HG03460 (cell line): ENCODE measurements at regions not wholly inside any gene's neighbourhood (a gene's known extent, or its start where the extent isn't known, plus 50 kb on each side); places are given as distances from the start of the nearest gene placed in this dataset.
A peak's percentile ranks its signal among the peaks of the same experiment; 100 is the strongest.
"Not testable (repeated sequence)": the region's sequence is repeated elsewhere in the genome, so short reads cannot be mapped to it uniquely, and the experiment has no call there.

Experiments used
- ATAC-seq: cut with Tn5 transposase; IDR thresholded peaks from one replicate; pipeline ENCODE4 v1.9.1; 2021; ENCODE audit not compliant: unreplicated experiment

GRCh38 chr3:144683065-144683464, 711.4 kb downstream of the DIPK2A start:
- ATAC-seq = no peak

- ATAC-seq = no peak
Measured at GRCh38 chr3:144687862-144688261, 716.2 kb downstream of the DIPK2A start.

DNA sequence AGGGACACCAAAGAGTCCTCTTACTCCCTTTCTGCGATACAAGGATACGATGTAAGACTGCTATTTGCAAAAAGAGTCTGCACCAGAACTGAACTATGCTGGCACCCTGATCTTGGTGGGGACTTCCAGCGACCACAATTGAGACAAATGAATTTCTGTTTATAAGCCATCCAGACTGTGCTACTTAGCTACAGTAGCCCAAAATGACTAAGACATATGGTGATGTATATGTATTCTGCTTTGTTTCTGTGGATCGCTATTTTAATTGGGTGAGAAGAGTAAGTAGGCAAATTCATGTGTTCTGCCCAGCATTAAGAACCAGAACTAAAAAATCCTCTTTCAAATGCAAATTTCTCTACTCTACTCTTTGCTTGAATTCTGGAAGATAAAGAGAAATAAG, 720.9 kb downstream of the DIPK2A start:
- ATAC-seq = no peak

- no peak for ATAC-seq
Measured at GRCh38 chr3:144708437-144708836, 736.8 kb downstream of the DIPK2A start.

- ATAC-seq = no peak
Measured at GRCh38 chr3:144737281-144737680, 765.7 kb downstream of the DIPK2A start.

GRCh38 chr3:144743225-144743668, 771.6 kb downstream of the DIPK2A start:
- no peak for ATAC-seq

DNA sequence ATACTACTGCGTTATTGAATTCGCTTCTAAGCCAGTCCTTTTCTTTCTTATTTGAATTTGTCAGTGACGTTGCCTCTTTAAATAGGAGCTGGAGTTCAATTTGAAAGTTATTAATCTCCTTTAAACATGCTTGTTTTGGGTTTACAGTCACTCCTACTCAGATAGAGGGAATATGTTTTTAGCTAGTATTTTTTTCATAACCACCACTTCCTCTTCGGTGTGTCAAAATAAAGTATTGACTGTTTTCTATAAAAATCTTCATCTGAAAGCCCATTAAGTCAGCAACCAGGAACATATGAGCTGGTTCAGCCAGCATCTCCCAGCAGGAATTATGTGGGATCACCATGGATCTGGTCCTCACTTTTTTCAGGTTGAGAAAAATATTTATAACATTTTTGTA, 772.9 kb downstream of the DIPK2A start:
- no peak for ATAC-seq

- no peak for ATAC-seq
Measured at GRCh38 chr3:144746631-144747030, 775.0 kb downstream of the DIPK2A start.

- ATAC-seq = not testable (repeated sequence)
Measured at GRCh38 chr3:144749536-144750253, 778.1 kb downstream of the DIPK2A start.

- ATAC-seq = no peak
Measured at GRCh38 chr3:144754076-144754783, 782.6 kb downstream of the DIPK2A start.

DNA sequence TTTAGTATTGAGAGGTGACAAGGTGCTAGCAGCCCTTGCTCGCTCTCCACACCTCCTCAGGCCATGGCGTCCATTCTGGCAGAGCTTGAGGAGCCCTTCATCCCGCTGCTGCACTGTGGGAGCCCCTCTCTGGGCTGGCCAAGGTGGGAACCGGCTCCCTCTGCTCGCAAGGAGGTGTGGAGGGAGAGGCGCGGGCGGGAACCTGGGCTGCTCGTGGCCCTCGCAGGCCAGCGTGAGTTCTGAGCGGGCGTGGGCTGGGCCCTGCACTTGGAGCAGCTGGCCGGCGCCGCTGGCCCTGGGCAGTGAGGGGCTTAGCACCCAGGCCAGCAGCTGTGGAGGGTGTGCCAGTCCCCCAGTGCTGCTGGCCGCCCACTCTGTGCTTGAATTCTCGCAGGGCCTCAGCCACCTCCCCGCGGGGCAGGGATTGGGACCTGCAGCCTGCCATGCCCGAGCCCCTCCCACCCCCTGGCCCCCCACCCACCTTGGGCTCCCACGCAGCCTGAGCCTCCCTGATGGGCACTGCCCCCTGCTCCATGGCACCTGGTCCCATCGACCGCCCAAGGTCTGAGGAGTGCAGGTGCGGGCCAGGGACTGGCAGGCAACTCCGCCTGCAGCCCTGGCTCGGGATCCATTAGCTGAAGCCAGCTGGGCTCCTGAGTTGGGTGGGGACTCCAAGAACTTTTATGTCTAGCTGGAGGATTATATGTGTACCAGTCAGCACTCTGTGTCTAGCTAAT, 785.2 kb downstream of the DIPK2A start:
- no peak for ATAC-seq

DNA sequence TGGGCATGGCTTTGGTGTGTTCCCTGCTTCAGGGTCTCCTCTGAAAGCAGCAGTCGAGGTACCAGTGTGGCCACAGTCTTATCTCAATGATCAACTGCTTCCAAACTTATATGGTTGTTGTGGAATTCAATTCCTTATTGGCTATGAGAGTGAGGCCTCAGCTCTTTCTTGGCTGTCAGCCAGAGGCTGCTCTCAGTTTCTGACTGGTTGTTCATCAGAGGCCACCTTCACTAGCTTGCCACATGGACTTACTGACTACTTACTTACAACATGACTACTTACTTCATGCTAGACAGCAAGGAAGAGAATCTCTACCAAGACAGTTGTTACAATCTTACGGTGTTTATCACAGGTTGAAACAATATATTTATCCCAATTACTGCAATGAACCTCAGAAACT, 789.2 kb downstream of the DIPK2A start:
- no peak for ATAC-seq

DNA sequence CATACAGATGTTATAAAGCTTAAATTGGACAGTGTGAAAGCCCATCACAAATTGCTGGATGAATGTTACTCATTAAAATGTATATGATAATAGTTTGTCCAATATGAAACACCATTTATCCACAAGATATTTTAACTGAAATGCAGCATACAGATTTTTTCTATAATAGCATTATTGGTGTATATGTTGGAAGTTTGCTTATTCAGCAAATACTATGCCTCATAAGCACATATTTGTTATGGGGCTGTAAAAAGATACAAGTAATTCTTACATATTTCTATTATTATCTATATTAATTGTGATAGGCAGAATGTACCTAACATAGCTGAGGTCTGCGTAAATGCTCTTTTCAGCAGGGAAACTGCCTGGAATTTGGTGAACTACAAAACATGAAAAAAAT, 790.5 kb downstream of the DIPK2A start:
- ATAC-seq = no peak

DNA sequence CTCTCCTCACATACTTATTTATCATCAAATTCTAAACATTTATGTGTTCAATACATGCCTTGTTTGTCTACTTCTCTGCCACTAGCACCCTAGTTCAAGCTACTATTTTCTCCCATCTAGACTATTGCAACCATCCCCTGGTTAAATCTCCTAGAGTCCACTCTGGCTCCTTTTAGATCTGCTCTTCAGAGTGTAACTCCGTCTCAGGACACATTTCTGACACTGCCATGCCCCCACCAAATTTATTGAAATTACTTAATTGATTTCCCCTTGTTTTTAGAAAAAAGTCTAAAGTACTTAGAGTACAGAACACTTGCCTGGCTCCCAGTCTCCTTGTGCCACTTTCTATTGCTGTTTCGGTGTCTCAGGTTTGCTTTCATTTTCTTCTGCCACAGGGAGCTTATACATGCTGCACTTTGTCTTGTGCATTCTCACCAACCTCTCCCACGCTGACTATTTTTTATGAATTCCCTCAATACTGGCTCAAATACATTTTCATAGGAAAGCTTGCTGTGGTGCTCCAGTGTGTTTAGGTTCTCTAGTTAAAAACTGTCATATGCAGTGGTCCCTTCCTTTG, 792.3 kb downstream of the DIPK2A start:
- peak; percentile 93 for ATAC-seq

- no peak for ATAC-seq
Measured at GRCh38 chr3:144770281-144770680, 798.7 kb downstream of the DIPK2A start.

GRCh38 chr3:144770915-144771351, 799.3 kb downstream of the DIPK2A start:
- no peak for ATAC-seq

DNA sequence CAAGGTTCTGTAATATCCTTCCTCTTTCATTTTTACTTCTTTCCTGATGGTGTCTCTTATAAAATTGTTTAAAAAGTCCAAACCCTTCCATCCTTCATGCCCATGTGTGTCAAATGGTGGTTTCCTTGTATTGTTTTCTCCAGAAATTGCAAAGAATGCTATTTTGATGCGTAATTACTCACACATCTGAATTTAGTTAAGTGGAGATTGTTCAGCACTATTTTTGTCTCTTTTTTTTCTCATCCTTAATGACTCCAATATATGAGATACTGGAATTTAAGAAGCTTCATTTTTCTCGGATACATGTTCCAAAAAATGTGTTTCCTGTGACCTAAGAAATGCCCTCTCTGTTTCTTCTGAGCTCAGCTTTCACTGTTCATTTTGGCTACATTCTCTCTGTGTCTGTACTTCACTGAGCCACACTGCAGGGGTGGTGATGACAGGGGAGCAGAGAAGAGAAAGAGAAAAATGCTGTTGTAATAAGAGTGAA, 799.8 kb downstream of the DIPK2A start:
- ATAC-seq = no peak

GRCh38 chr3:144772372-144772771, 800.7 kb downstream of the DIPK2A start:
- ATAC-seq = no peak

DNA sequence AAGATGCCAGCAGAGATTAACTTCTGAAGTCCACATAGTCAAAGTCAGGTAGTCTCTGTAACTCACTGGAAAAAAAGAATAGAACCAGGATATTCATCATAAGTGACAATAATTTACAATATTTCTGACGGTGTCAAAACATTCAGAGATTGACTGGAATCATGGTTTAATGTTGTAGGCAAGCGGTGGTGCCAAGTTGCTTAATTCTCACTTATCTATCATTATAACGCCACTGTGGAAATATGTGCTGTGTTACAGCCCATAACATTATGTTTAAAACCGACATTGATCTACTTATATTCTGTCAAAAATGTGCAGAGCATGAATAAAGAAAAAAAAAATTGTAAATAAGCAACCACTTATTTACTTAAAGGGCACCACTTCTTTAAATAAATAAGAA, 801.7 kb downstream of the DIPK2A start:
- ATAC-seq = no peak

DNA sequence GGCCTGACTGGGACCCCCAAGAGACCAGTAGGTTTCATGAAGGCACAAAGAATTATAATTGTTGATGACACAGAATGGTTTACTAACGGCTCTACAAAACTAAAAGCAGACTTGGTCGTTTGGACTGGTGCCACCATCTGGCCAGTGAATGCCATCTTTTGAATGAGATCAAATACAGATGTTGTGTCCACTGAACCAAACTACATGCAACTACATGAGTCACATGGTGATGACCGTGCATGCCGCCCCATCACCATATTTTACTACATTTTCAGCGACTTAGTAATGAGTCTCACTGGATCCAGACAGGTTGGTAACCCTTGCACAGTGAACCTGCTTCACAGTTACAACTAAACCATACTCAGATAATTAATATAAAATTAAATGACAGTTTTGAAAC, 803.3 kb downstream of the DIPK2A start:
- no peak for ATAC-seq

GRCh38 chr3:144775551-144775950, 803.9 kb downstream of the DIPK2A start:
- ATAC-seq = no peak
